ENCODE measurements at regions not wholly inside any gene's neighbourhood (a gene's known extent, or its start where the extent isn't known, plus 50 kb on each side); places are given as distances from the start of the nearest gene placed in this dataset.
A peak's percentile ranks its signal among the peaks of the same experiment; 100 is the strongest.

DNA sequence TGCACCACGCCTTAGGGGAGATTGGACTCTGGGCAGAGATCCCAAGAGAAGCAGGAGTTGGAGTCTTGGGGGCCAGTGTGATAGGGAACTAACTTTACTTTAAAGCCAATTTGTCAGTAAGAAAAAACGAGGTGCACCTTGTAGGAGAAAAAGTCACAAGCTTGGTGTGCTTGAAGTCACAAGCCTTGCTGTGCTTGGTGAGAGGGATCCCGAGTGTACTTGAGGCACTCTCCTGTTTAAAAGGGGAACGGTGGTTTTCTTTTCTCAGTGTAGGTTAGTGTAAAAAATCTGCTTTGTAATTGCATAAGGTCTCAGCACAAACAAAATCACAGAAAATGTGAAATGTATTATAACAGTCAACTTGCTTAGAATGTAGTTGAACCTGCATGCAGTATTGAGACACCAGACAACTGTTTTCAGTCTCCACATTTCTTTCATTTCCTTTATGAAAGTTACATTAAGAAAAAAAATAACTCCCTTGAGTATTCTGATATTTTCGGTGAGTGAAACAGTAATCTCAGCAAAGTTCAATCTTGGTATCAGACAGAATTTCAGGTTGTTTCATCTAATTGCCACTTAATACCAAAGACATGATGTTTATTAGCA, 111.1 kb upstream of the DUSP22 start:
- no peak for DNase-seq

GRCh38 chr6:183668-184067, 108.6 kb upstream of the DUSP22 start:
- DNase-seq = peak; percentile 40

GRCh38 chr6:184161-184700, 108.1 kb upstream of the DUSP22 start:
- DNase-seq = no peak

DNA sequence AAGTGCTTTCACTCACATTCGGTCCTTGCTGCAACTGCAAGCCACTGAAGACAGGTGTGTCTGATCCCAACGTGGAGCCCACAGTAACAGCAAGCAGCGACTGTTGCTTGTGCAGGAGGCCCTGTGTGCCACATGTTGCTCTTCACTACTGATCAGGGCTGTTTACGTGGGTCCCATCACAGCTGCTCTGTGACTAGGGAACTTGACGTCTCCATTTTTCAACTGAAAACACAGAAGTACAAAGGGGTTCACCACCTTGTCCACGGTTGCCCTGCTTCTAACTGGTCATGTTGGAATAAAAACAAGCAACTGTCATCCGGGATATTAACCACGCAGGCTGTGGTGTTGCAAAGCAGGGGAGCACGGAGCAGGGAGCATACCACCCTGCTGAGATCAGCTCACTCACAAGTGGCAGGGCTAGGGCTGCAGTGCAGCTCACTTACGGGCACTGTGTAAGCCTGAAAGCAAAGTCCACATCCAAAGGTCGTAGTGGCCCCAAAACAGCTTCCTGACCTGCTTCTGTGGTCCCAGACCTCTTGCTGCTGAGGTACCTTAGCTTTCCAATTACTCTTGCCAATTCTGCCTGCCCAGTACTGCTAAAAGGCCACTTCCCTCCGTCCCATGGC, 105.8 kb upstream of the DUSP22 start:
- no peak for DNase-seq

DNA sequence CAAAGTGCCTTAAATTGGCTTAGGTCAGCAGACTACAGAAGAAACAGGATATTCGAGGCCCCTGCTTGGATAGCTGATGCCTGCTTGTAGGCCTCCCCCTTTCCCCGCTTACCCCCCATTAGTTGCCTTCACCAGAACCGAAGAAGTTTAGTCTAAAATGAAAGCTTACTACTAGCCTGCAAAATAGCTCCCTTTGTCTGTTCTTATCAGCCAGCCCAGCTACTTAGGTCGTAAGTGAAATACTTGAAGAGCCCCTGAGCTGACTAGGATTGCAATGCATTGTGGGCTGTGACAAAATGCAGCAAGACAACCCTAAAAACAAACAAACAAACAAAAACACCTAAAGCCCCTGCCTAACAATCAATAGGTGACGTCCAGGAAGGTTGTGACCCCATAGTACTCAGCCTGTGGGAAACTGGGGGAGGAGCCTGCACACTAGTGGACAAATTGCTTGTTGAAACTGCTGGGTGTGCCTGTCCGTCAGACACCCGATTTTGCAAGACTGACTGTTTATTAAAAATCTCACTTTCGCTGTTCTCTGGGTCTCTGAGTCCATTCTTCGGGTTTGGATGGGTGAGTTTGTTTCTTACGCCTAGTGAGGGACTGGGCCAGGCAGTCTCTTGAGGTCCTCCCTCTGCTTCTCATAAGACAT, 105.0 kb upstream of the DUSP22 start:
- no peak for DNase-seq

GRCh38 chr6:188821-189655, 103.2 kb upstream of the DUSP22 start:
- DNase-seq = peak; percentile 91

- no peak for DNase-seq
These were observed 102.6 kb upstream of the DUSP22 start for GRCh38 chr6:189676-190075.

GRCh38 chr6:190596-191395, 101.5 kb upstream of the DUSP22 start:
- DNase-seq = no peak

- no peak for DNase-seq
These were observed 100.6 kb upstream of the DUSP22 start for GRCh38 chr6:191487-192312.

GRCh38 chr6:192313-192664, 100.0 kb upstream of the DUSP22 start:
- no peak for DNase-seq

GRCh38 chr6:193180-193579, 99.1 kb upstream of the DUSP22 start:
- DNase-seq = no peak

DNA sequence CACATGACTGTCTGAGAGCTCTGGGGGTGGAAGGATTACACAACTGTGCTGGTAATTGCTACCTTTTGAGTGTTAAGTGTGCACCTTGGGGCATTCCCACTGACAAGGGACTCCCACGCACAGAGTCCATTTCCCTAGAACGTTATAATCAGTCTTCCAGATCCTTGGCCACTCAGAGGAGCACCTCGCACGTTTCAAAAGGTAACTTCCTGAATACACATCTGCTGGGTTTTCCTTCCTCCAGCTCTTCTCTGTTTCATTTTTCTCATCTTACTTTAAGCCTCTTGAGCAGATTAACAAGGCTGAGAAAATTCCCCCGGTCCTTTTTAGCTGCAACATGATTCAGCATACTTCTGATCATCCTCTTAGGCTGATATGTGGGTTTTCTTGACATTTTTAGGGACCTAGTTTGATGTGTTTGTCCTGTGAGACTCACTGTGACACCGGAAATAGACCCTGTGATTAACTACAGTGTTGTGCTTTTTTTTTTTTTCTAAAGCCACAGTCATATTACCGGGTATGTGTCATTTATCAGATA, 98.4 kb upstream of the DUSP22 start:
- DNase-seq = peak; percentile 38

DNA sequence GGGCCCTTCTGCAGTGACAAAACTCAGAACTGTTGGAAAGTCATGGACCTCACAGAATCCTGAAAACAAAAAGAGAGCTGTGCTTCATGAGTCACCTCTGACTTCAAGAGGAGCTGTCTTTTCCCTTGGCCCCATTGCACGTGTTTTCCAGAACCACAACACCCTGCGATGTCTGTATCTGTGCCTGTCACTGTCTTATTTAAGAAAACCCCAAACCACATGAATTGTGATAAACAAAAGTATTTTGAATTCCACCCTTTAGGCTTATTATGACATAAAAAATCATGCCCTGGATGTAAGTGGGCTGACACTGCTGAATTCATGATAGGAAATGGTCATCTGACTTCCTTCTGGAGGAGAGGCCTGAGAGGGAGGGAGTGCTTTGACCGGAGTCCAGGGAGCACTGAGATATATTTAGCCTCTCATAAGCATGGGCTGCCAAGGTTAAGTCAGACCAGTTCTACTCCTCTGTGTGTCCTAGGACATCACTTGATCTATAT, 96.4 kb upstream of the DUSP22 start:
- peak; percentile 75 for DNase-seq

- no peak for DNase-seq
These were observed 95.7 kb upstream of the DUSP22 start for GRCh38 chr6:196543-196942.

GRCh38 chr6:203661-204060, 88.6 kb upstream of the DUSP22 start:
- no peak for DNase-seq

DNA sequence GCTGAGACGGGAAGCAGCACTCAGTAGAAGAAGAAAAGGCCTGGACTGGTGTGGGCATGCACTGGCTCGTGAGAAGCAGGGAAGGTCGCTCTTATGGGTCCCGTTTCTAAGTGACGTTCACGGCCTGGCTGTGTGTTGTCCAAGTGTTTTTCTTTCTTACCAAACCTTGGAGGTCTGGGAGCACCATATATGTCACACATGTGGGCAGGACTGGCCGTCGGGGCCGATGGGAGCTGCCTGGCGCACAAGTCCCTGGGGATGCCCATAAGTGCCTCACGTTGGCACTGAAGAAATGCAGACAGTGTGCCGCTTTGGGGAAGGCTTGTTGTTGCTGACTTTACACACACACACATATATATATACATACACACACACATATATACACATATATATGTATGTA, 86.0 kb upstream of the DUSP22 start:
- no peak for DNase-seq

GRCh38 chr6:208364-208763, 83.9 kb upstream of the DUSP22 start:
- no peak for DNase-seq

GRCh38 chr6:208938-209337, 83.3 kb upstream of the DUSP22 start:
- DNase-seq = no peak

DNA sequence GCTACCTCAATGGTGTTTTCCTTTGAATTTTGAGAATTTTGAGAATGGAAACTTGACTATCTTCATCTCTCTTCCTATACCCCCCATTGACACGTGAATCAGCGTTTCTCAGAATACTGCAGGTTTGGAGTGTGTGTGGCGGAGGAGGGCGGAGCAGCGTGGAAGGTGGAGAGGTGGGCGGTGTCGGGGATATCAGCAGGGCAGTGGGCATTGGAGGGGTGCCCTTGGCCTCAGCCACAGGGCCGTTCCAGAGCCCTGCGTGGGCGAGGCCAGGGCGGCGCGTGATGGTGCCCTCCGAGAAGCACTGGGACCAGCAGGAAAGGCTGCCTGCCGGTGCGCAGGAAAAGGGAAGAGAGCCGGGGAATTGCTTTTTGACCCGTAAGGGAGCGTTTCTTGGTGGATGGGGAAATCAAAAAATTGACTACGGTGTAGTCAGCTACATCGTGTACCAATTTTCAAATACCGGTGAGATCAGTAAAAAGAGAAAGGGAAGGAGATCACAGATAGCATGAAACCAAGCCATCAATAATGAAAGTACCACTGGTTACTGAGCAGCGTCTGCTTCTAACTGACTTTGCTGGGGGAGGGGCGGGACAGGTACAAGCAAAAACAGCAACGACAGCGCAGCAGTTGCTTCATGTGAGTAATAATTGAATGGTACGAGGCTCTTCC, 82.7 kb upstream of the DUSP22 start:
- DNase-seq = peak; percentile 83

- DNase-seq = no peak
These were observed 82.2 kb upstream of the DUSP22 start for GRCh38 chr6:210104-210456.

All from activated CD4-positive, alpha-beta T cell treated with anti-CD3 and anti-CD28 coated beads for 48 hours (primary cell).